ENCODE measurements at regions not wholly inside any gene's neighbourhood (a gene's known extent, or its start where the extent isn't known, plus 50 kb on each side); places are given as distances from the start of the nearest gene placed in this dataset.
"Not testable (repeated sequence)": the region's sequence is repeated elsewhere in the genome, so short reads cannot be mapped to it uniquely, and the experiment has no call there.

DNA sequence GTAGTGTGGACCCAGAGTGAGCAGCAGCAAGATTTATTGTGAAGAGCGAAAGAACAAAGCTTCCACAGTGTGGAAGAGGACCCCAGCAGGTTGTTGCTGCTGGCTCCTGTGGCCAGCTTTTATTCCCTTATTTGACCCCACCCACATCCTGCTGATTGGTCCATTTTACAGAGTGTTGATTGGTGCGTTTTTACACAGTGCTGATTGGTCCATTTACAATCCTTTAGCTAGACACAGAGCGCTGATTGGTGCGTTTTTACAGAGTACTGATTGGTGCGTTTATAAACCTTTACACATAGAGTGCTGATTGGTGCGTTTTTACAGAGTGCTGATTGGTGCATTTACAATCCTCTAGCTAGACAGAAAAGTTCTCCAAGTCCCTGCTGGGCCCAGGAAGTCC lies 109.5 kb upstream of the CHD6 start:
- TF ChIP-seq, protein P1, sequence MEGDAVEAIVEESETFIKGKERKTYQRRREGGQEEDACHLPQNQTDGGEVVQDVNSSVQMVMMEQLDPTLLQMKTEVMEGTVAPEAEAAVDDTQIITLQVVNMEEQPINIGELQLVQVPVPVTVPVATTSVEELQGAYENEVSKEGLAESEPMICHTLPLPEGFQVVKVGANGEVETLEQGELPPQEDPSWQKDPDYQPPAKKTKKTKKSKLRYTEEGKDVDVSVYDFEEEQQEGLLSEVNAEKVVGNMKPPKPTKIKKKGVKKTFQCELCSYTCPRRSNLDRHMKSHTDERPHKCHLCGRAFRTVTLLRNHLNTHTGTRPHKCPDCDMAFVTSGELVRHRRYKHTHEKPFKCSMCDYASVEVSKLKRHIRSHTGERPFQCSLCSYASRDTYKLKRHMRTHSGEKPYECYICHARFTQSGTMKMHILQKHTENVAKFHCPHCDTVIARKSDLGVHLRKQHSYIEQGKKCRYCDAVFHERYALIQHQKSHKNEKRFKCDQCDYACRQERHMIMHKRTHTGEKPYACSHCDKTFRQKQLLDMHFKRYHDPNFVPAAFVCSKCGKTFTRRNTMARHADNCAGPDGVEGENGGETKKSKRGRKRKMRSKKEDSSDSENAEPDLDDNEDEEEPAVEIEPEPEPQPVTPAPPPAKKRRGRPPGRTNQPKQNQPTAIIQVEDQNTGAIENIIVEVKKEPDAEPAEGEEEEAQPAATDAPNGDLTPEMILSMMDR (IDR thresholded peaks at IDR 0.05) = not testable (repeated sequence)
- not testable (repeated sequence) for TF ChIP-seq ZFX (IDR thresholded peaks at IDR 0.05; ENCODE audit: borderline replicate concordance)

Data from 22Rv1 (cell line).